Limb (tissue), 2 donors: ENCODE measurements at regions not wholly inside any gene's neighbourhood (a gene's known extent, or its start where the extent isn't known, plus 50 kb on each side); places are given as distances from the start of the nearest gene placed in this dataset.

Experiments used
- DNase-seq, 2 donors: peaks; one replicate each; pipeline ENCODE4 v3.0.0-alpha.2; 2016; ENCODE audit errors: extremely low spot score in 2 of 2

DNA sequence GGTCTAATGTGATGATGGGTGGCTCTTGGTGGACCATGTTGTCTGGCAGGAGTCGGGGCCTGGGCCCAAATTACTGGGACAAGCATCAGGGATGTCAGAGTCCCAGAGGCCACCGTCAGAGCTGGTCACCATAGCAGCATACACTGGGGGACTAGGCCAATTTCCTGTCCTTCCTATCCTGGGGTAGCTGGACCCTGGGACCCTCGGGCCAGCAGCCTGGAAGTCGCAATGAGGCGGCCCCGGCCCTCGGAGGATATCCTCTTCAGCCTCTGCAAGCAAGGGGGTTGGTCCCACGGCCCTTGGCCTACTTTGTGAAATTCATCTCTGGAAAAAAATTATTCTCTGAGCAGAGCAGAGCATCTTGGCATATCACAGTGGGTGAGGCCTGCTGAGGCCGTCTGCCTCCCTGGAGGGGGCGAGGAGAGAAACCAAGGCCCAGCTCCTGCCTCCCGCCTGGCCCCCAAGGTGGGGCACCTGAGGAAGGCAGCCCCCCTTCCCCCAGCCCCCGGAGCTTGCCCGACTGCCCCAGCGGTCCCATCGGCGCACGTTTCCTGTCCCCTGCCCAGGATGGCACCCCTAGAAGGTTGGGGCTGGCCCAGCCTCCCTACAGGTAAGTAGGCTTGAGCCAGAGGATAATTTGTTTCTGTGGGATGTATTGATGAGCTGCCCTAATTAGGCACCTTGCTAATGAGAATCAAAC lies 135.0 kb upstream of the MYL2 start:
- no peak for DNase-seq

DNA sequence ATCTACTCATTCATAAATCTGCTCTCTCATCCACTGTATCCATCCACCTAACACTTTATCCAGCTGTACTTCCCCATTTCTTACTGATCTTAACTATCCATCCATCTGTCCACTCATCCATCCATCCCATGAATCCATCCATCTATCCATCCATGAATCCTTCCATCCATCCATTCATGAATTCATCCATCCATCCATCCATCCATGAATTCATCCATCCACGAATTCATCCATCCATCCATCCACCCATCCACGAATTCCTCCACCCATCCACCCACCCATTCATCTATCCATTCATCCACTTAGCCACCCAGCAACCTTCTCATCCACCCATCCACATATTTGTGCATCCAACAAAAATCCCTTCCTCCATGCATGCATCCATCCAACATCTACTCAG lies 128.6 kb upstream of the MYL2 start:
- no peak for DNase-seq

DNA sequence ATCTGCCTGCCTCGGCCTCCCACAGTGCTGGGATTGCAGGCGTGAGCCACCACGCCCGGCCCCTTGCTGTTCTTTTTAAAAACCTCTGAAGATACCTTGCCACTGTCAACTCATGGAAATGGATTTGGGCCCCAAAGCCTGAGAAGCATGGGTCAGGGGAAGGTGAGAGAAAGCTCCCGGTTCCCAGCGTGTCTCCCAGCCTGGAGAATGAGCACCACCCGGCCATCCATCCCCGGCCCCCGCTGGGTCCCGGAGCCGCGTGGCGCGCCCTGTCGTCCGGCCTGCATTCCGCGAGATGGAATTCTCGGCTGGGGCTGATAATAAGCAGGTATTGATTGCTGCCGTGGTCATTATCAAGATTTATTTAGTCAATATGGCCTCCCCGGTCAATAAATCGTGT lies 126.5 kb upstream of the MYL2 start:
- DNase-seq, result no peak

DNA sequence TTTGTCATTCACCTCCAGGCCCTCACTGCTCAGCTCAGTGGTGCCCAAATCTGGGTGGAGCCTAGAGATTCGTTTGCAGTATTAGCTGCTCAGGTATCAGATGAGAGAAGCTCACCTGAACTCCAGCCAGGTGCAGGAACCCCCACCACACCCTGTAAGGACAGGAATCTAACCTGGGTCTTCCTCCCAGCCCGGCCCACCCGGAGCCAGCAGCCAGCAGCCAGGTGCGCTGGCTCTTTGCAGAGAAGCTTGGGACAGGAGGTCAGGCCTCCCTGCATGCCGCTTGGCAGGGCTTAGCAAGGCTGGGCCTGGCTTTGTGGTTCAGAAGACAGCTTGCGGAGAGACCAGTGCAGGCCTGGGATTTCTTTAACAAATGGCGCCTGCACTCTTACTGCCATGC lies 125.6 kb upstream of the MYL2 start:
- DNase-seq, result no peak

GRCh38 chr12:111041091-111041490 lies 120.7 kb upstream of the MYL2 start:
- no peak for DNase-seq

DNA sequence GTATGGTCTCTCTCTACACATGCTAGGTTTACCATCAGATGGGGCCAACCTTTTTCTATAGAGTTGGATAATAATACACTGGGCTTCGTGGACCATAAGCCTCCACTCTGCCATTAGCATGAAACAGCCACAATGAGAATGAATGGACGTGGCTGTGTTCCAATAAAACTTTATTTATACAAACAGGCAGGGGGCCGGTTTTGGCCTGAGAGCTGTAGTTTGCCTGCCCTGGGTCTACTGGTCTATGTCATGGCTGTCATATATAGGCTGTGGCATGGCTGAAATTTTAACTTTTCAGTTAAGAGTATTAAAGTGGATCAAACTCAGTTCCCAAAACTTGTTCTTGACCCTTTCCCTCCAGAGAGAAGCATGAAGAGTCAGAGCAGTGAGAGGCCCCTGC lies 120.3 kb upstream of the MYL2 start:
- no peak for DNase-seq

GRCh38 chr12:111038941-111039340 lies 118.6 kb upstream of the MYL2 start:
- no peak for DNase-seq

GRCh38 chr12:111038077-111038476 lies 117.7 kb upstream of the MYL2 start:
- DNase-seq, result no peak

- DNase-seq, result no peak
Measured at GRCh38 chr12:111037047-111037446, 116.7 kb upstream of the MYL2 start.

GRCh38 chr12:111035578-111036301 lies 115.4 kb upstream of the MYL2 start:
- peak in 1 of 2 donors; percentile 40 for DNase-seq

DNA sequence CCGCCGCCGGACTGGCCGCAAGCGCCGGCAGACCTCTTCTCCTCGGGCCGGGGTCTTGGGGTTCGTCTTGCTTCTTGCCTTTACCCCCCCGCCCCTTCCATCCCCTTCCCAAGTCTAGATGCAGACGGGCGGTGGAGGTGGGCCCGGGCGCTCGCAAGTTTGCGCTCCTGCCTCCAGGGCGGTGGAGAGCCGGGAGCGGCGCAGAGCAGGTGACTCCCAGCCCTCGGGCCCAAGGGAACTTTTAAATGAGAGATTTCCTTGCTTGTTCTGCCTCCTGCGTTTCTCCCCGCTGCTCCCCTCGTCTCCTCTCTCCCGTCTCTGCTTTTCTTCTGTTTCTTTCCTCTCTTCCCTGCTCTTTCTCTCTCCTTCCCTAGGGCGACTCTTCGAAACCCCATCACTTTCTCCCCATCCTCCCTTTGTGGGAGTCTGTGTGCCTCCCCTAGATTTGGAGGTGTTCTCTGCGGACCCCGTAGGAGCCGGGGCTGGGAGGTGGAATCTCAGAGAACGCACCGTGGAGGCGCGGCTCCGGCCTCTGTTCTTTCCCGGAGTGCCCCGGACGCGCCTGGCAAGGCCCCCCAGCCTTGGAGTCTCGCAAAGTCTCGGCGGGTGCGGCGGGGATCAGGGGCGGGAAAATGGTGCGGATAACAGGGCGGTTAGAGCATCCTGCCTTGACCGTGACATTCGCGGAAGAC lies 114.7 kb upstream of the MYL2 start:
- DNase-seq, result peak in 1 of 2 donors; percentile 68

DNA sequence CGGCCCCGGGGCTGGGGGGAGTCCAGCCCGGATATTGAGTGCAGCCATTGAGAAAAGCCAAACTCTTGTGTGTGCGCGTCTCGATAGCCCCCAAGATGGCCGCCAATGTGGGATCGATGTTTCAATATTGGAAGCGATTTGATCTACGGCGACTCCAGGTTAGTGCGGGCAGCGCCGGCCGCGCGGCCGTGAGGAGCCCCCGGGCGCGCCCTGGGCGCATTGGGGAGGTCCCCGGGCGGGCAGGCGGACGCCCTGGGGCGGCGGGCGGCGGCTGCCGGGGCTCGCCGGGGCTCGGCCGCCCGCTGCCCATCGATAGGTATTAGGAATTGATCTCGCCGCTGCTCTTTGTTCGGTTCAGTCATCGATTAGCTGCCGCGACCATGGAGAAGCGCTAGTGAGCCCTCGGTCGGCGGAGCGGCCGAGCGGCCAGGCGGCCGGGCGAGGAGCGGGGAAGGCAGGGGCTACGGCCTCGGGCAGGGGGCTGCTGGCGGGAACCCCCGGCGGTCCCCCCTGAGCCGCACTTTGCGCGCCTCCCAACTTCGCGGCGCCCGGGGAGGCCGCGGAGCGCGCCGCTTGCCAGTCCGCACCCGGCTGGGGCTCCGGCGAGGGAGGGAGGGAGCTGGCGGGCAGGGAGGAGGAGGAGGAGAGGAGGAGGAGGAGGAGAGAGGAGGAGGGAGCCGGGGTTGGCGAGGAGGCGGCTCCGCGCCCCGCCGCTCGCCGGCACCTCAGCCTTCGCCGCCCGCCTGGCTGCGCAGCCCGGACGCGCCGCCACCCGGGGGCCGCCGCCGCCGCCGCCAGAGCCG lies 113.9 kb upstream of the MYL2 start, which contains the start of gene CUX2:
TSS of gene CUX2 (plus strand) at position 83 of the 803 bp plus-strand sequence.
- peak in 1 of 2 donors; percentile 71 for DNase-seq

GRCh38 chr12:111033281-111034082 lies 113.1 kb upstream of the MYL2 start:
- DNase-seq, result peak in 1 of 2 donors; percentile 66

DNA sequence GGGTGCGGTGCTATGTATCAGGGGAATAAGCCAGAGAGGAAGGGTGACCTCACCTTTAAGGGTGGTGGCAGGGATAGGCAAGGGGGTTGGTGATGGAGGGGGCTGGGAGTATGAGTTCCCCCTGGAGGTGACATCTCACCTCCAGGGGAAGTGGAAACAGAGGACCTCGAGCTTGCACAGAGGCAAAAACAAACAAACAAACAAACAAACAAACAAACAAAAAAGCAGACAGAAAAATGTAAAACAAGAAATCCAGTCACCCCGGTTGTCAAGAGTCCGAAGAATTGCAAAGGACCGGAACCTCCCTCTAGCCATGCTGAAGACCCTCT lies 112.2 kb upstream of the MYL2 start:
- no peak for DNase-seq

DNA sequence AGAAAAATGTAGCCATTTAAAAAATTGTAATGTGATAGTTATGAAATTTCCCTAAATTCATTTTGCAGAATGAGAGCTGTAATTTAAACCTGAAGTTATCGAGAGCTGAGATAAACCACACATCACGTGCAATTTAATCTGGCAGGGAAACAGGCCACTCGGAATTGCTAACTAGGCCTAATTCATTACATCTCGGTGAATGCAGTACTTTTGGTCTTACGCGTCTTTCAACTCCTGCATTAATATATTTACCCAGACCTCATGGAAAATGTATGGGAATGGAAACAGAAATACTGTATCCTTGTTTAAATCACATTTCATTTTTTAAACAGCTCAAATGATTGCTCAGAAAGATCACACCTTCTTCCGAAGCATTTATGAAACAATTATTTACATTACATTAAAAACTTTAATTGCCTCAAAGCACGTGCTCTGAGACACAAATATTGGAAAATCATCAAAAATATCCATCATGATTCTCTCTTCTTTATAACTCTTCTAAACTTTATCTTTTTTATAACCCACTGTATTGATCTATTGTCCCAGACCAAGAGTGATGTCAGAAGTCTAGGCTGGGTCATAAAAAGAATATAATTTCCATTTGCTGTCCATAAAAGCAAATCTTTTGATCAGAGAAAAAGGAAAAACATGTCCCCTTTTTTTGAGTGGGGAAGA lies 111.7 kb upstream of the MYL2 start:
- DNase-seq, result no peak

GRCh38 chr12:111030800-111031199 lies 110.4 kb upstream of the MYL2 start:
- DNase-seq, result no peak

- DNase-seq, result no peak
Measured at GRCh38 chr12:111029732-111030131, 109.4 kb upstream of the MYL2 start.

DNA sequence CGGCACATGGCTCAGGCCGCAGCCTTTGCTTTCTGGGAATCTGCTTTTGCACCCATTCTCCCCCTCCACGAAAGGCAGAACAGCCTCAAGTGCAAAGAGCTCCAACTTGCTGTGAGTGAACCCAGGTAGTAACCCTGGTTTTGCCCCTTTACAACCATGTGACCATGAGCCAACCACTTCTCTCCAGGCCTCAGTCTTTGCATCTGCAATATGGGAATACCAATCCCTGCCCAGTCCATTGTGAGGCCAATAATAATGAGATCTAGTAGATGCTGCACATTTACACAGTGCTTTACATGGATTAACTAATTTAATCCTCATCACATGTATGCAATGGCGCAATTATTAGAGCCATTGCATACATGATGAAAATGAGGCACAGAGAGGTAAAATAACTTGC lies 108.9 kb upstream of the MYL2 start:
- DNase-seq, result no peak

DNA sequence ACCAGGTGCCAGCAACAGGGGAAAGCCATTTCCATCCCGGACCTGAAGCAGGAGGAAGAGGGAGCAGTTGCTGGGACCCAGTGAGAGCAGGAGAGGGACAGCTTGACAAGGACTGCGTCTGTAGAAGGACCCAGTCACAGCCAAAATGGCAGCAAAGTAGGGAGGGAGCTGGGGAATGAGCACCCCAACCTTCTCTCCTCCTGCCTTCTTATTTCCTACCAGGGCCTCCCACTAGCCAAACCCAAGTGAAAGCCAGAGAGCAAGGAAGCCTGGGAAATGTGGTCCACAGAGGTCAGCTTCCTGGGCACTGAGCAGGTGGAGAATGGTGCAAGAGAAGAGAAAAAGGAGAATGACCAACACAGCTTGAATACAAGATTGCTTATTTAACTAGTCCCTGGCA lies 108.5 kb upstream of the MYL2 start:
- no peak for DNase-seq

DNA sequence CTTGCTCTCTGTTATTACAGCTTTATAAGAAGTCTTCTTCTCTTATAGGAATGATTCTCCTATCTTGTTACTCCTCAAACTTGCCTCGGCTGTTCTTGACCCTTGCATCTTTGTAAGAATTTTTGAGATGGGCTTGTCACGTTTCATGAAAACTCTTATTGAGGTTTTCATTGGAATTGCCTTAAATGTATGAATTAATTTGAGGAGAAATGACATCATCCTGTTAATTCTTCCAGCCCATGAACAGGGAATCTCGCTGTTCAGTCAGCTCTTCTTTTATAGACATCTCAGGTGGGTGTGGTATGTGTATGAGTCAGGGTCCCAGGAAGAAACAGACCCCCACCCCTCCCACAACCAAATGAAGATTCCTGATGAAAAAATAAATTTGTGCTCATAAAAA lies 107.1 kb upstream of the MYL2 start:
- DNase-seq, result no peak
